RWPE2 (cell line): ENCODE measurements at regions not wholly inside any gene's neighbourhood (a gene's known extent, or its start where the extent isn't known, plus 50 kb on each side); places are given as distances from the start of the nearest gene placed in this dataset.

ENCODE experiments used
- ATAC-seq: fragments of 200-7000 bp; cut with Tn5 transposase; 3 replicates; pipeline ENCODE4 v1.9.1; 2021; ENCODE audit warnings: low read depth
- DNase-seq: peaks from one replicate; pipeline ENCODE4 v3.0.0-alpha.2; 2020; ENCODE audit warnings: low spot score
- H3K27ac ChIP-seq: fragments of 450-650 bp; 2 replicates; pipeline ENCODE4 v1.5.1; 2017; ENCODE audit warnings: mild to moderate bottlenecking; ENCODE audit not compliant: poor library complexity, severe bottlenecking
- H3K27me3 ChIP-seq: fragments of 250-450 bp; sonication (Bioruptor Pico); 2 replicates; pipeline ENCODE4 v1.5.1; 2021; ENCODE audit warnings: mild to moderate bottlenecking, moderate library complexity; ENCODE audit not compliant: insufficient read depth, poor library complexity, severe bottlenecking
- H3K36me3 ChIP-seq: fragments of 250-450 bp; sonication (Bioruptor Pico); 2 replicates; pipeline ENCODE4 v1.5.1; 2020; ENCODE audit warnings: low read depth, mild to moderate bottlenecking, moderate library complexity
- H3K4me1 ChIP-seq: fragments of 250-450 bp; sonication (Bioruptor Pico); 2 replicates; pipeline ENCODE4 v1.5.1; 2021; ENCODE audit warnings: mild to moderate bottlenecking, moderate library complexity; ENCODE audit not compliant: insufficient read depth, poor library complexity, severe bottlenecking
- H3K4me3 ChIP-seq: fragments of 250-450 bp; sonication (Bioruptor Pico); 2 replicates; pipeline ENCODE4 v1.5.1; 2021; ENCODE audit warnings: mild to moderate bottlenecking, moderate library complexity; ENCODE audit not compliant: severe bottlenecking
- H3K9me3 ChIP-seq: fragments of 250-450 bp; sonication (Bioruptor Pico); 2 replicates; pipeline ENCODE4 v1.5.1; 2021; ENCODE audit warnings: mild to moderate bottlenecking, moderate library complexity; ENCODE audit not compliant: severe bottlenecking
- TF ChIP-seq, protein P1 (sequence below): fragments of 450-650 bp; IDR thresholded peaks from one replicate; pipeline ENCODE4 v1.5.1; 2017; ENCODE audit warnings: mild to moderate bottlenecking, moderate library complexity; ENCODE audit not compliant: poor library complexity, severe bottlenecking

DNA sequence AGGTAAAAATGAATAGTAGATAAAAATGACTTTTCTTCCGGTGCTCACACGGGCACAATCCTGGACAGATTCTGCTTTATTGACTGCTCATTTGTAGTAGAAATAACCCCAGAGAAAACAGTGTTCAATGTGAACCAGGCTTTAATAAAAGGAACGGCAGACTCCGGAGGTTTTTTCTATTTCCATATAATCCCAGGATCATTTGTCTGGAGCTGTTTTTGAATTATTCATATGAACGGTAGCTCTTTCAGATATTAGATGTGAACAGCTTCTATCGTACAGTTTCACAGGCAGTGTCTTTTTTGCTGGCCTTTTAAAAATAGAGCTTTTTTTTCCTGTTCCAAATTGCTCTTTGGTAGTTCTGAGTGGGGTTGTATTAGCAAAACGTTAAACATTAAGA, 347.3 kb downstream of the MFSD1 start:
- ATAC-seq, result no peak
- Histone ChIP-seq H3K27me3 (no peaks in the 10 kb centered on the region), H3K27ac (no peak overlapping the region), H3K36me3 (no peaks in the 10 kb centered on the region), H3K4me3 (no peak overlapping the region), H3K9me3 (no peaks in the 10 kb centered on the region), H3K4me1 (no peaks in the 10 kb centered on the region)
- TF ChIP-seq, protein P1, sequence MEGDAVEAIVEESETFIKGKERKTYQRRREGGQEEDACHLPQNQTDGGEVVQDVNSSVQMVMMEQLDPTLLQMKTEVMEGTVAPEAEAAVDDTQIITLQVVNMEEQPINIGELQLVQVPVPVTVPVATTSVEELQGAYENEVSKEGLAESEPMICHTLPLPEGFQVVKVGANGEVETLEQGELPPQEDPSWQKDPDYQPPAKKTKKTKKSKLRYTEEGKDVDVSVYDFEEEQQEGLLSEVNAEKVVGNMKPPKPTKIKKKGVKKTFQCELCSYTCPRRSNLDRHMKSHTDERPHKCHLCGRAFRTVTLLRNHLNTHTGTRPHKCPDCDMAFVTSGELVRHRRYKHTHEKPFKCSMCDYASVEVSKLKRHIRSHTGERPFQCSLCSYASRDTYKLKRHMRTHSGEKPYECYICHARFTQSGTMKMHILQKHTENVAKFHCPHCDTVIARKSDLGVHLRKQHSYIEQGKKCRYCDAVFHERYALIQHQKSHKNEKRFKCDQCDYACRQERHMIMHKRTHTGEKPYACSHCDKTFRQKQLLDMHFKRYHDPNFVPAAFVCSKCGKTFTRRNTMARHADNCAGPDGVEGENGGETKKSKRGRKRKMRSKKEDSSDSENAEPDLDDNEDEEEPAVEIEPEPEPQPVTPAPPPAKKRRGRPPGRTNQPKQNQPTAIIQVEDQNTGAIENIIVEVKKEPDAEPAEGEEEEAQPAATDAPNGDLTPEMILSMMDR, result no peak
- DNase-seq, result no peak

DNA sequence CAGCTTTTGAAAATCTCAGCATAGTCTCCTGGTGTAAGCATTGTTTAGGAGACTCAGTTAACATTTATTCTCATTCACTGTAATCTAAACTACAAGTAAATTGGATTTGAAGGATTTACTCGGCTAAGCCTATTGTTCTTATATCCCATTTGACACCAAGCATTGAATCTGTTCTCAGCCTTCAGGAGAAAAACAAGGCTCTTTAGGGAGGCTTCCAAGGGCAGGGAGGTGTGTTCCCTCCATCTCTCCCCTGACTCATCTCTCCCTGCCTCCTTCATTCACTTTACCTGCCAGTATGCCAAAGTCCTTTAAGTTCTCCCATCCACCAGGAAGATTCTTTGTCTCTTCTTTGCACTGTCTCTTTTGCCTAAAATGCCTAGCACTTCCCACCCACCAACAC, 347.8 kb downstream of the MFSD1 start:
- H3K4me3 ChIP-seq, result no peak overlapping the region
- ATAC-seq (no peak), DNase-seq (no peak)
- H3K27me3 ChIP-seq, result no peaks in the 10 kb centered on the region
- no peaks in the 10 kb centered on the region for H3K9me3 ChIP-seq
- TF ChIP-seq, protein P1, result no peak
- no peaks in the 10 kb centered on the region for H3K4me1 ChIP-seq
- no peak overlapping the region for H3K27ac ChIP-seq
- H3K36me3 ChIP-seq, result no peaks in the 10 kb centered on the region

DNA sequence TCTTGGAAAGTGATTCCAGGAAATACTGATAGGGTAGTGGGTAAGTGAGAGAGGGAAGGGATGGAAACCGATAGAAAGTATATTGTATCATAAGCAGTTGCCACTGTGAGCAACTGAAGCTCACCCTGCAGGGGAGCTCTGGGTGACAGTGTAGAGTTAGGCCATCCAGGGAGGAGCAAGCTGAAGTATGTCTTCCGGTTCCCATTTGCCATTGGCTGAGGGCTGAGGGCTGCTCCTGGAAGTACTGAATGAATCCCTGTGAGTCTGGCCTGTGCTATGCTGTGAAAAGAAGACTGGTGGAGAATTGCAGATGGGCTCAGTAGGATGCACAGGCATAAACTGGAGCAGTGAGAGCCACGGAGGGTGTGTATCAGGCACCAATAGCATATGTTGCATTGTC, 348.3 kb downstream of the MFSD1 start:
- no peaks in the 10 kb centered on the region for H3K9me3 ChIP-seq
- no peak for DNase-seq
- no peak overlapping the region for H3K4me3 ChIP-seq
- no peaks in the 10 kb centered on the region for H3K27me3 ChIP-seq
- H3K27ac ChIP-seq, result no peak overlapping the region
- no peaks in the 10 kb centered on the region for H3K36me3 ChIP-seq
- ATAC-seq, result no peak
- H3K4me1 ChIP-seq, result no peaks in the 10 kb centered on the region
- TF ChIP-seq, protein P1, result no peak

DNA sequence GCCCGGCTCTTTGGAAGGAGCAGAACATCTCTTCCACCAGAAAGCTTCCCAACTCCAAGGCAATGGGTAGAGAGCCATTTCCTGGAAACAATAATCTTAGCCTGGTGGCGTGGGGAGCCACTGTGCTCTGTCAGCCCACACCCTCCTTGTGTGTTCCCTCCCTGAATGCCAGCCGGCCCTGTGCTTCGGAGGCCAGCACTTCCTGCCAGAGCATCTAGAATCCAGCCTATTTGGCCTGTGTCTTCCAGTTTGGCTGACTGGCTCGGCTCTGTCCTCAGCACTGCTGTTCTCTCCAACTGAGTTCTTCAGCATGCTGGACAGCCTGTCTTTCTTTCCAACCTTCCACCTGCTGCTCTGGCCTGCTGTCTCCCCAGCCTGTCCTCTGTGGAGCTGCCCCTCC, 349.3 kb downstream of the MFSD1 start:
- H3K36me3 ChIP-seq, result no peaks in the 10 kb centered on the region
- ATAC-seq (no peak; the same call in 2 of the 3 replicates), DNase-seq (no peak)
- no peaks in the 10 kb centered on the region for H3K4me1 ChIP-seq
- H3K4me3 ChIP-seq, result no peak overlapping the region
- TF ChIP-seq, protein P1, result no peak
- H3K27me3 ChIP-seq, result no peaks in the 10 kb centered on the region
- H3K9me3 ChIP-seq, result no peaks in the 10 kb centered on the region
- H3K27ac ChIP-seq, result no peak overlapping the region

DNA sequence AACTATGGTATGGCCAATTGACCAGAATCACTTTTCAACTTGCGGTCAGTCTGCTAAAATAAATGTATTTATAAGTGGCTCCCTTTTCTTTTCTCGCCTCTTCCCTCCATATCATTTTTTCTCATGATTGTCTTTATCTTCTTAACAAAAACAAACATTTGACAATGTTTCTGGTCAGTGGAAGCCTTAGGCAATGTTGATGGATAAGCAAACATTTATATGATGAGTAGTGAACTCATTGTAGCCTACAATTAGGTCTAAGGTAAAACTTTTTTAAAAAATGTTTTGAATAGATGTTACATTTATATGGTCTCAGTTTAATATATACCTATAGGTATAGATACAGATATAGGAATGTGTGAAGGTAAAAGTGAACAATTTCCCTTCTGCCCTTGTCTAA, 355.4 kb downstream of the MFSD1 start:
- DNase-seq (no peak), ATAC-seq (no peak)
- TF ChIP-seq, protein P1, result no peak
- Histone ChIP-seq H3K36me3 (no peaks in the 10 kb centered on the region), H3K4me1 (peaks cover 14% of the 10 kb centered on the region), H3K9me3 (no peaks in the 10 kb centered on the region), H3K27ac (no peak overlapping the region), H3K27me3 (no peaks in the 10 kb centered on the region), H3K4me3 (no peak overlapping the region)
